ENCODE measurements at regions not wholly inside any gene's neighbourhood (a gene's known extent, or its start where the extent isn't known, plus 50 kb on each side); places are given as distances from the start of the nearest gene placed in this dataset.

- TF ChIP-seq POLR2A (IDR thresholded peaks at IDR 0.05), result no peak
- TF ChIP-seq, protein P1, sequence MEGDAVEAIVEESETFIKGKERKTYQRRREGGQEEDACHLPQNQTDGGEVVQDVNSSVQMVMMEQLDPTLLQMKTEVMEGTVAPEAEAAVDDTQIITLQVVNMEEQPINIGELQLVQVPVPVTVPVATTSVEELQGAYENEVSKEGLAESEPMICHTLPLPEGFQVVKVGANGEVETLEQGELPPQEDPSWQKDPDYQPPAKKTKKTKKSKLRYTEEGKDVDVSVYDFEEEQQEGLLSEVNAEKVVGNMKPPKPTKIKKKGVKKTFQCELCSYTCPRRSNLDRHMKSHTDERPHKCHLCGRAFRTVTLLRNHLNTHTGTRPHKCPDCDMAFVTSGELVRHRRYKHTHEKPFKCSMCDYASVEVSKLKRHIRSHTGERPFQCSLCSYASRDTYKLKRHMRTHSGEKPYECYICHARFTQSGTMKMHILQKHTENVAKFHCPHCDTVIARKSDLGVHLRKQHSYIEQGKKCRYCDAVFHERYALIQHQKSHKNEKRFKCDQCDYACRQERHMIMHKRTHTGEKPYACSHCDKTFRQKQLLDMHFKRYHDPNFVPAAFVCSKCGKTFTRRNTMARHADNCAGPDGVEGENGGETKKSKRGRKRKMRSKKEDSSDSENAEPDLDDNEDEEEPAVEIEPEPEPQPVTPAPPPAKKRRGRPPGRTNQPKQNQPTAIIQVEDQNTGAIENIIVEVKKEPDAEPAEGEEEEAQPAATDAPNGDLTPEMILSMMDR (IDR thresholded peaks at IDR 0.05), result no peak
Observed at GRCh38 chr18:4960578-4960977, 236.5 kb downstream of the AKAIN1 start.
